ENCODE measurements at regions not wholly inside any gene's neighbourhood (a gene's known extent, or its start where the extent isn't known, plus 50 kb on each side); places are given as distances from the start of the nearest gene placed in this dataset.

DNA sequence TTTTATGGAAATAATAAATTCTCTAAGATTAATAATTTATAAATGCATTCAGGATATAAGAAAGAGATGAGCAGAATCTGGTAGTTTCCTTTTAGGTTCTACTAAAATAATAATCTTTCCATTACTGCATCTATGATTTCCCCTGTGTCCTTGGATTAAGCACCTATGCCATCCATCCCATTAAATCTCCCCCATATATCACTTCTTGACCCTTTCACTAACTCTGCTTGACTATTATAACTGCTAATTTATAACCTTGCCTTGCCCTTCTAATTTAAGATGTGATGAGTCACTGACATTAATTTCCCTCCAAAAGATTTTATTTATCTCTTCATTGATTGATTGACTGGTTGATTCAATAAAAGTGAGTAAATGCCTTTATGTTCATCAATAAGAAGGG lies 348.3 kb upstream of the LRATD1 start:
- DNase-seq = no peak
- H3K27me3 Mint-ChIP-seq (ENCODE audit: insufficient read depth) = no peaks in the 10 kb centered on the region
- H3K27ac Mint-ChIP-seq = no peak overlapping the region
- H3K4me1 Mint-ChIP-seq (ENCODE audit: low read depth) = no peaks in the 10 kb centered on the region
- H3K36me3 Mint-ChIP-seq (ENCODE audit: low read depth) = no peaks in the 10 kb centered on the region
- TF ChIP-seq CTCF (IDR thresholded peaks at IDR 0.05) = no peak
- peaks cover 41% of the 10 kb centered on the region for H3K9me3 Mint-ChIP-seq
- H3K4me3 Mint-ChIP-seq = no peak overlapping the region

DNA sequence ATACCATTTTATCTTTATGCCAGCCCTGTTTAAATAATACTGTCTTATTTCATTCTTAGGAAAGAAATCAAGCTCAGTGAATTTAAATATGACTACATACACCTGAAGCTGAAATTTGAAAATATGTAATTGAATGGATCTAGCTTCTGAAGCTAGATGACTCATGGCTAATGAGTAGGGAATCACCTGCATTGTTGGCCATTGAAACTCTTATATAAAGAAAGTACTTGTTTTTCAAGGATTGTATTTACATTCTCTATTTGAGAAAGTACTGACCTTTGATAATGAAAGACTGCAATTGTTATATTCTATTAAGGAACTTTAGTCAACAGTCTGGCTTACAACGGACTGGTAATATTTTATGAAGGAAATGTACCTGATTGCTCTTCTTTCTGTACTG lies 346.7 kb upstream of the LRATD1 start:
- H3K36me3 Mint-ChIP-seq (ENCODE audit: low read depth) = no peaks in the 10 kb centered on the region
- no peak for TF ChIP-seq CTCF (IDR thresholded peaks at IDR 0.05)
- H3K4me1 Mint-ChIP-seq (ENCODE audit: low read depth) = no peaks in the 10 kb centered on the region
- H3K9me3 Mint-ChIP-seq = peaks cover 36% of the 10 kb centered on the region
- DNase-seq = no peak
- H3K27me3 Mint-ChIP-seq (ENCODE audit: insufficient read depth) = no peaks in the 10 kb centered on the region
- H3K27ac Mint-ChIP-seq = no peak overlapping the region
- H3K4me3 Mint-ChIP-seq = no peak overlapping the region

DNA sequence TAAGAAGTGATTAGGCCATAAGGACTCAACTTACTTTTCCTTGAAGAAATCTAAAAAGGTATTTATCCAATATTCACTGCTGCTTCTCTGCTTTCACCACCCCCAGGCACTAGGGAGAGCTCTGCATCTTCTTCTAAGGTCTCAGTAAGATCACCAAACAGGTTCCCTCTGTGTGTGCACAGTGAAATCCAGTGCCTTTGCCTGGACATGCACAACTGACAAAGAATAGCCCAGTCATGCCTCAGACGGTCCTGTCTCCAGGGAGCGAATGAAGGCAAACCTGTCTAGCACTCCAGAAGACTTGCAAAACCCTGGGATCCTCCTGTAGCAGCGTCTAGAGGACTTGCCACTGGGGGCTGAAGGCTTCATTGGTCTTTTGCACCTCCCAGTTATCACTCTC lies 344.5 kb upstream of the LRATD1 start:
- H3K36me3 Mint-ChIP-seq (ENCODE audit: low read depth) = no peaks in the 10 kb centered on the region
- peaks cover 17% of the 10 kb centered on the region for H3K9me3 Mint-ChIP-seq
- H3K27ac Mint-ChIP-seq = no peak overlapping the region
- no peak overlapping the region for H3K4me3 Mint-ChIP-seq
- no peaks in the 10 kb centered on the region for H3K27me3 Mint-ChIP-seq (ENCODE audit: insufficient read depth)
- no peaks in the 10 kb centered on the region for H3K4me1 Mint-ChIP-seq (ENCODE audit: low read depth)
- no peak for DNase-seq
- no peak for TF ChIP-seq CTCF (IDR thresholded peaks at IDR 0.05)

GRCh38 chr2:14292964-14293363 lies 339.6 kb upstream of the LRATD1 start:
- TF ChIP-seq CTCF (IDR thresholded peaks at IDR 0.05) = no peak
- H3K27ac Mint-ChIP-seq = no peak overlapping the region
- no peaks in the 10 kb centered on the region for H3K36me3 Mint-ChIP-seq (ENCODE audit: low read depth)
- H3K9me3 Mint-ChIP-seq = peaks cover 8% of the 10 kb centered on the region
- no peak overlapping the region for H3K4me3 Mint-ChIP-seq
- H3K4me1 Mint-ChIP-seq (ENCODE audit: low read depth) = no peaks in the 10 kb centered on the region
- H3K27me3 Mint-ChIP-seq (ENCODE audit: insufficient read depth) = no peaks in the 10 kb centered on the region
- DNase-seq = no peak

GRCh38 chr2:14297340-14297739 lies 335.2 kb upstream of the LRATD1 start:
- TF ChIP-seq CTCF (IDR thresholded peaks at IDR 0.05) = no peak
- Mint-ChIP-seq H3K4me1 (ENCODE audit: low read depth) (no peaks in the 10 kb centered on the region), H3K9me3 (peaks cover 19% of the 10 kb centered on the region), H3K36me3 (ENCODE audit: low read depth) (no peaks in the 10 kb centered on the region), H3K27me3 (ENCODE audit: insufficient read depth) (no peaks in the 10 kb centered on the region), H3K4me3 (no peak overlapping the region), H3K27ac (no peak overlapping the region)
- no peak for DNase-seq

GRCh38 chr2:14297906-14298305 lies 334.6 kb upstream of the LRATD1 start:
- Mint-ChIP-seq H3K36me3 (ENCODE audit: low read depth) (no peaks in the 10 kb centered on the region), H3K4me1 (ENCODE audit: low read depth) (no peaks in the 10 kb centered on the region), H3K4me3 (no peak overlapping the region), H3K9me3 (peaks cover 19% of the 10 kb centered on the region), H3K27me3 (ENCODE audit: insufficient read depth) (no peaks in the 10 kb centered on the region), H3K27ac (no peak overlapping the region)
- DNase-seq = no peak
- no peak for TF ChIP-seq CTCF (IDR thresholded peaks at IDR 0.05)
